Fibroblast of gingiva (primary cell): ENCODE measurements at regions not wholly inside any gene's neighbourhood (a gene's known extent, or its start where the extent isn't known, plus 50 kb on each side); places are given as distances from the start of the nearest gene placed in this dataset.

Experiments used
- DNase-seq: peaks from one replicate; pipeline ENCODE4 v3.0.0-alpha.2; 2011; ENCODE audit warnings: low read depth

DNA sequence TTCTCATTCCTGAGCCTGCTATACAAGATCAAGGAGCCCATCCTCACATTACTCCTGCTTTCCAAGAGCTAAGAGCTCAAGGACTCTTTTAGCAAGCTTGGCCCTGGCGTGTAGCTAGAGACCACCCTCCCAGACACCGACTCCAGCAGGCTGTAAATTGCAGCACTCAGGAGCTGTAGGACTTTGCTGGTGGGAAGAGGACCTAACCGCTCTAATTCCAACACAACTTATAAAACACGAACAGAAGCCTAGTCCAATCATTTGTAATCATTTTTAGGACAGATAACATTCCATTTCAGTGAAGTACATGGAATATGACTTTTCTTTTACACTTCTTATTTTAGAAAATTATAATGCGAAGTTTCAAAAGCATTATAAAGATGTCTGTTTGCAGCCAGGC lies 219.9 kb downstream of the NXNL2 start:
- no peak for DNase-seq

DNA sequence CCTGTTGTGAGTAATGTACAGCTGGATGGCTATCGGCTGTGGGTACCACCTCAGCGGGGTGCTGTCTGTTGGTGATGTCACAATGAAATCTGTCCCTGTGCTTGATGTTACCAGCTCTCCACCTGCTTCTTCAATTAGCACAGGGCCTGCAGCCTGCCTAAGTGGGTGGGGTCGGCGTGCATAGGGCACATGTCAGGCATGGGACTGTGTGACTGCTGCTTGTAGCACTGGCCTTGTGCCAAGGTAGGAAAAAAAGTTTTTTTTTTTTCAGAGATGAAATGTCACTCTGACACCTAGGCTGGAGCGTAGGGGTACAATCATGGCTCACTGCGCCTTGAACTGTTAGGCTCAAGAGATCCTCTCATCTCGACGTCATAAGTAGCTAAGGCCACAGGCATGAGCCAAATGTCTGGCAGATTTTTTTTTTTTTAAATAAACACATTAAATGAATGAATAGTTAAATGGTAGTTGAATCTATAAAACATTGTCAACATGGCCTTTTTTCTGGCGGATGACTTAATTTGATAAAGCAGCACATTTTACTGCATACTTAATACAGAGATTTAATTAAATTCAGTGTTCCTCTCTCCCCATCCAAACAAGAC lies 222.5 kb downstream of the NXNL2 start:
- no peak for DNase-seq

DNA sequence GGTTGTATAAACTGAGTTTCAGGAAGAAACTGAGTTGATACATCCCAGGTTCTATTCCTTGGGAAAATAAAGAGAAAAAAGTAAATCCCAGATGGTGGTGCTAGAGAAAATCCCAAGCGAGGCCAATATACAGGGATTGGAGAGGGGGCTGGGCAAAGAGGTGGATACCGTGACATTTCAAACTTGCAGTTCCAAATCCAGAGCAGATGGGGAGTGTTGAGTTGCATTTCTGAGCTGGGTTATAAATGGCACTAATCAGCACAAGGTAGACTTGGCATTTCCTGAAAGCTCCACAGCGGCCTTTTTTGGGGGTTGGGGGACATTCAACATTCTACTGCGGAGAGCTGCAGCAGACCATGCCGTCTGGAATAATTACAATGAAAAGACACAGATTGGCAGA lies 224.4 kb downstream of the NXNL2 start:
- no peak for DNase-seq

DNA sequence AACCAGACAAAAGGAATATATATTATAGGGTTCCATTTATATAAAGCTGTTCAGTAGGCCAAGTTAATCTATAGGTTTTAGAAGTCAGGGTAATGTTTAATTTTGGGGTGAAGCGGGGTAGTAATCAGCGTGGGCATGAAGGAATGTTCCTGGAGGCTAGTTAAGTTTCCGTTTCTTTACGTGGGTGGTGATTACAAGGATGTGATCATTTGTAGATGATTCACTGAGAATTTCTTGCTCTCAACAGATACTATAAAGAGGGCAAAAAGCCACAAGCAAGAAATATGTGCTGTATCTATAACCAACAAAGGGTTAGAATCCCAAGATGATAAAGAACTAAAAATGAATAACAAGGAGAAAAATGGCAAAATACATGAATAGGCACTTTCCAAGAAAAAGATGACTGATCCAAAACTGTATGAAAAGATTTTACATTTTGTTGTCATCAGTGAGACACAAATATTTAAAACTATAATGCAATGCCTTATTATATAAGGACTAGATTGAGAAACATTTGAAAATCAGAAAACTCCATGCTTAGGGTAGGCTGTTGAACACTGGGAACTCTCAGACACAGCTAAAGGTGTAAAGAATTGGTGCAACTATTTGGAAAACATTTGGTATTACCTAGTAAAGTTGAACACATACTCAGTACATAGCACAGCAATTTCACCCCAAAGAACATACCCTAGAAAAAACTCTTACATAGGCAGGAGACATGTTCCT lies 224.3 kb upstream of the S1PR3 start:
- DNase-seq: peak; percentile 62

DNA sequence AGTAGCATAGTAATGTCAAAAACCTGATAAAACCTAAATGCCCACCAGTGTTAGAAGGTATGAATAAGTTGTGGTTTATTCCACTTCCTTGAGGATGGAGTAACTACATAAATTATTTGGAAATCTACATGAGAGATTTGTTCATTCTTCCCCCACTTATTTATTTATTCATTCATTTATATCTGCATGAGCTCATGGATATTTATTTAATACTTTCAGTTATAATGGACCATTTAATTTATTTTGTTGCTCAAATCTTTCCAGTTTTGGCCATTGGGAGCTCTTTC lies 223.8 kb upstream of the S1PR3 start:
- peak; percentile 38 for DNase-seq

DNA sequence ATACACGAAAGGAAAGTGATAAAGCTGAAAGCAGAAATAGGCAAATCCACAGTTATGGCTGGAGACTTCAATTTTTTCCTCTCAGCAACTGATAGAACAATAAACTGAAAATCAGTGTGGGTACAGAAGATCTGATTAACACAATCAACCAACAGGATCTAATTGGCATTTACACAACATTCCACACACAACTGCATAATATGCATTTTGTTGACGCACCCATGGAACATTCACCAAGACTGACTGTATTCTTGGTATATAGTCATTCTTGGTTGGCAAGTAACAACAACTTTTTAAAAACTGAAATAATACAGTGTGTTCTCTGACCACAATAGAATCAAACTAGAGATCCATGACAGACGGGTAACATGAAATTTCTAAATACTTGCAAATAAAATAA lies 218.7 kb upstream of the S1PR3 start:
- DNase-seq: no peak

DNA sequence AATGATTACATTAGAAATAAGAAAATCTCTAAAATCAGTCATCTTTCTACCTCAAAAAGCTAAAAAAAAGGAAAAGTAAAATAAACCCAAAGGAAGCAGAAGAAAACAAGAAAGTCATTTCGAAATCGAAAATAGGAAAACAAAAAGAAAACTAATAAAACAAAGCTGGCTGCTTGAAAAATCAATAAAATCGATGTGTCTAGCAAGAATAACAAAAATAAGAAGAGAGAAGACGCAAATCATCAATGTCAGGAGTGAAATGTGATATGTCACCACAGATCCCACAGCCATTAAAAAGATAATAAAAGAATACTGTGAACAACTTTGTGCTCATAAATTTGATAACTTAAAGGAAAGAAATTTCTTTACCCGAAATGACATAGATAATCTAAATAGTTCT lies 218.1 kb upstream of the S1PR3 start:
- DNase-seq: no peak

DNA sequence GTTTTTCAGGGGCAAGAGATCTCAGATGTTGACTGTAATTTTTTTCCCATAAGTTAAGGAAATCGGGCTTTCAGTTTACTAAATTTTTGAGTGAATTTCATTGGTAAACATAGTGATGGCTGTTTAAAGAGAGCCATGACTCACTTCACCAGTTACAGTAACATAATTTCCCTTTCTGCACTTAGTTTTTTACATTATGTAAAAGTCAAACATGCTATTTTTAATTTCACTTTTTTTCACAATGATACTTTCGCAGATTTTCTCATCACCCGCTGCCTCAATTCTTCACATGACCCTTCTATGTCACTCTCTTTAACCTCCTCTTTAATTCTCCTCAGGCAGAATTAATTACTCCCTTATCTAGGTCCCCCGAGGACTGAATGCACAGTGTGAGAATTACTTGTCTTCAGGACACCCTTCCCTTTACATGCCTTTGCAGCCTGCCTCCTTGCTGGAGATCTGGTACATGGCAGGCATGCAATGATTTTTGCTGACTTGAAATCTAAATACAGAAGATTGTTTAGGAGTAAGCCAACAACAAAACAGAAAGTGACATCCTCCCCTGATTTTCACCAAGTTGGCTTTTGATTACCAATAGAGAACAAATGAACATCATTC lies 217.5 kb upstream of the S1PR3 start:
- peak; percentile 45 for DNase-seq

DNA sequence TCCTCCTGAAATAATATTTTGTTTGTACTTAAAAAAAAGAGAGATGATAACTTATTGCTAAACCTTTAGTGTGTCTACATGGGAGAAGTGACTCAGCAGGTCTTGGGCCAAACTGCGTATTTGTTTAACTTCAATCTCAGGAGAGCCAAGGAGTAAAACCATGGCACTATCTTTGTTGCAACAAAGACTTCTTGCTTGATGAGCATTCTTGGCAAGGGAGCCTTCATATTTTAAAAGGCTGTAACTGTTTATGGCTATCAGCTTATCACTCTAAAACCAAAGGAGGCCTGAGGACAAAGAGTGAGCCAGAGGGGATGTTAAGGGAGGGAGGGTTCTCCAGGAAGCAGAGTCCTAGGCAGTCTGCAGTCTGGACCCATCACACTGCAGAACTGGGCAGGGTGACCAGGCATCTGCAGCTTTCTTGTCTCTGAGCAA lies 216.2 kb upstream of the S1PR3 start:
- peak; percentile 96 for DNase-seq

DNA sequence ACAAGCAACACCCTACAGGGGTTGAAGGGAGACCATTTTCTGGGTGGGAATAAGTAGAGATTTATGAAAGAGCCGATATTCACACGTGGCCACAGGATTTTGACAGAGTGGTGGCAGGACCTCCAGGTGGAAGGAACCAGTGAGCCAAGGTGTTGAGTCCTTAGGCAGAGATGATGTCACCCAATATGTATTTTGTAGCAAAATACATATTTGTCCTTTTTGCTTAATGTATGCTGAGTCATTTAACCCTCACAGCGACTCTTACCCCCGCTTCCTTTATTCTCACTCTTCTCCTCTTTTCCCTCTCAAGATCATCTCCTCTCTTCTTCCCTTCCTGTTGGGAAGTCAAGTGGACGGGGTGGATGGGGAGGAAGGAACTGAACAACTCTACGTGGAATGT lies 215.7 kb upstream of the S1PR3 start:
- no peak for DNase-seq

DNA sequence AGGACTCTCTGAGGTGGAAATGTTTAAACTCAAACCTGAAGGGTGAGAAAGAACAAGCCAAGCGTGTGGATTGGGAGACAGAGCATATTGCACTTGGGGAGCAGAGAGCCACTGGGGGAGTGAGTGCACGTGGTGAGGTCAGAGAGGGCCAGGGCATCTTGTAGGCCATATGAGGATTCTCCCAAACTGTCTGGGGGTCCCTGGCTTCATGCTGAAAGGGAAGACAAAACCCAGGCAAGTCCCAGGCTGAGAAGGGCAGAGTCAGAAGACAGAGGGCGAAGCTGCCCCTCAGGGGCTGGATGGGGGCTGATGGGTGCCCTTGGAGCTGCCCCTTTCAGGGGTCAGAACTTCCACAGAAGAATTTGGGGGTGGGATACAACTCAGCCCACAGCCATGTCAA lies 215.3 kb upstream of the S1PR3 start:
- no peak for DNase-seq

DNA sequence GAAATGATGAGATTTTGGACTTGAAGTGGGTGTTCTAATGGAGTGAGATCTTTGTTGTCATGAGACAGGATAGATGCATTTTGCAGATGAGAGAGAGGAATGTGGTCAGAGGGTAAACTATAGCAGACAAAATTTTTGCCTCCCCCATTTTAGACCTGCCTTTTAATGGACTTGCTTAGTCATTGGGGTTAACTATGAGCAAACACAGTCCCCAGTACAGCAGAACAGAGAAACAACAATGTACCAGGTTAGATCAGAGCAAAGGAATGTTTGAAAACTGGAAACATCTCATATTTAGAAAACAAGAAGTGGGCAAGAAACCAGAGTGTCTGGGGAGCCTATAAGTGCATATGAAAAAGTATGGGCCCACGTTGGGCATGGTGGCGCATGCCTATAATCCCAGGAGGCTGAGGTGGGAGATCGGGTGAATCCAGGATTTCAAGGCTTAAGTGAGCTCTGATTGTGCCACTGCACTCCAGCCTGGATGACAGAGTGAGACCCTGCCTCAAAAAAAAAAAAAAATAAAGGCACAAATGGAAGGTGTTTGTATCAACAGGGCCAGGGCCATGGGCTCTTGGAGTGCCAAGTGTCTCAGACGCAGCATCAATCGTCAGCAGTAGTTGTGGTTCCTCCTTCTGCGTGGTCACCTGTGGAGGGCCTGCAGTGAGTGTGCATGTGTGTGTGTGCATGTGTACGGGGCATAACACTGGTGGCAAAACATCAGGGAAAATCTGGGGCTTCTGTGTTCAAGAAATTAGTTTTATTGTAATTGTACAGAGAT lies 214.4 kb upstream of the S1PR3 start:
- DNase-seq: peak; percentile 90

DNA sequence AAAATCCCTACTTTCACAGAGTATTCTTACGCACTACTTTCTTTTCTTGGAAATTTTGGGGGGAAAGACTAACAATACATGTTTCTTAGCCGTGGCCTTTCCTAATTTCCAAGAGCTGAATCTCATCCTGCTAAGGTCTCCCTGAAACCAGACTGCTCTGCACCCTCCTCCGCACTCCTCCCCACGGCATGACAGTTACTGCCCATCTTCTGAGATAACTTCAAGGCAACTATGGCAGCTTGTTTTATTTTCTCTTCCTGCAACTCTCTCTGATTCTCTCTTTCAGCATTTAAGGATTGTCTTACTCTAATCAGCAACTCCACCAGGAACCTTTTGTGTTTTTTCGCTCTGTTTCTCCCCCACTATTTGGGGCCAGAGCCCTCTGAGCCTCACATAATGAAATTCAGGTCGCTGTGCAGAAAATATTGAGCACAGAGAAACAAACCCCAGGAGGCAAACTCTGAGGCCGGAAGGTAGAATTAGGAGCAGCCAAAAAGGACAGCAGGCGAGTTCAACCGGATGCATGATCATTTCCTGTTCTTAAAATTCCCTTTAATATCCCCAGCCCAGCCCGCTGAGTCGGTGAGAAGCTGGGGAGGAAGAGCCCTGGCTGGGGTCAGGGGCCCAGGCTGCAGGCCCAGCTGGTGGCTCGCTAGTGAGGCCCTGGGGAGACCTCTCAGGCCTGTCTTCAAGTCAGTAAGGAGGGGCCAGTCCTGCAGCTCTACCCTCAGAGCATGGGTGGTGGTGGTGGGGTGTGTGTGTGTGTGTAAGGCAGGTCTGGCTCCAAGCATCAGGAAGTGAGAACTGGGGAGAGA lies 213.6 kb upstream of the S1PR3 start:
- DNase-seq: no peak

DNA sequence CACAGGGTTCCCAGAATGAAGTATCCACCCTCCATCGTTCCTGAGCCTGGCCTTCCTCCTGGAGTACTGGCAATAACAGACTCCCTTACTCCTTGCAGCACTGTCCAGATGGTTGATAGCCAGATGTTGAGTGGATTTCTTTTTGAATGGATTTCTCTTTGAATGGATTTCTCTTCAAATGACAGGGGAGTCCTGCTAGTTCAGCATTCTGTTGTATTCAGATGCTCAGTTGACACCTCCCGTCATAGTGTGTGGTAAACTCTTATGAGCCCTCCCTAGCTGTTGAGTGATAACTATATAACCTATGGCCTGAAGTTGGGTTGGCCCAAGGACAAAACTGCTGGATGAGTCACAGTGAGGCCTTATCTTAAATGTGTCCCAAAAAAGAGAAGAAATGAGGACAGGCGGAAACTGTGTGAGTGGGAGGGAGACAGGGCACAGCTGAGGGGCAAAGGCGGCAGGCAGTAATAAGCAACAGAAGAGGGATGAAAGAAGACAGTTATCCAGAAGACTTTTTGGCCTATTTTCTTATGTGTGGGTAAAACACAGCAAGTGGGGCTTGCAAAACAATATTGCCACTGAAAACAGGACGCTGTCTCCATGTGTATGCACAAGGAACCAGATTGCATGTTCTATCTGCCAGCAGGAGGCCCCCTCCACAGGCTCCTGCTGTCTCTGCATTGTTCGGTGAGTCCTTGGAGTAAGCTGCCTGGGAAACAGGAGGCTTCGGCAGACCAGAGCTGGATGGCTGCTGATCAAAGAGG lies 209.5 kb upstream of the S1PR3 start:
- DNase-seq: peak; percentile 62

DNA sequence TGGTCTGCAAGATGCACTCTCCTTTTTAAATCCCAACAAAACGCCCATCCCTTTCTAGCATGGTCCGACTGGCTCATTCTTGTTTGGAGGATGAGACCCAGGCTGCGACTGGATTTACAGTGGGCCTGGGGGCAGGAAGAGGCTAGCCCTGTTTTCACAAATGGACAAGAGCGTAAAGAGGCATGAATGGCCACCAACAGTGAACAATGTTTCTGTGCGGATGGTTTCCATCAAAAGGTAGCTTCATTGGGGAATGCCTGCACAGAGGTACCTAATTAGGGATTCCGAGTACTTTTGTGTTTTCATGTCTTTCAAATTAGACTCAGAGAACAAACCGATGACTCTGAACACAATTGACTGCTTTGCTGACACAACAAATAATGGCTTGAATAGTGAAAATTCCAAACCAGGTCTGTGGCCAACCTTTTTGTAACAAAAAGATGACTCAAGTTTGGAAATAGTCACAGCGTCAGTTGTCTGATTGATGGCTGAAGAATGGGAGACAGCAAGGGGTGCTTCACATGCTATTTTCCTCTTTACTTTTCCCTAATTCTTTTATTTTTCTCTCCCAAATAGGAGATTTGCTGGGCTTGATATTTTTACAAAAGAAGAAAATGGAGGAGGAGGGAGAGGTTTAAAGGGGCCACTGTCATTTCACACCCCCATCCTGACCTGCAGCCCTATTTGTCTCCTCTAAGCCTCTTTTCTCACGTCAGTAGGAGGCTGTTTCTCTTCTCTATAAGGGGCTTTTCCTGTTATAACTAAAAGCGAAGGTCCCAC lies 208.1 kb upstream of the S1PR3 start:
- no peak for DNase-seq

DNA sequence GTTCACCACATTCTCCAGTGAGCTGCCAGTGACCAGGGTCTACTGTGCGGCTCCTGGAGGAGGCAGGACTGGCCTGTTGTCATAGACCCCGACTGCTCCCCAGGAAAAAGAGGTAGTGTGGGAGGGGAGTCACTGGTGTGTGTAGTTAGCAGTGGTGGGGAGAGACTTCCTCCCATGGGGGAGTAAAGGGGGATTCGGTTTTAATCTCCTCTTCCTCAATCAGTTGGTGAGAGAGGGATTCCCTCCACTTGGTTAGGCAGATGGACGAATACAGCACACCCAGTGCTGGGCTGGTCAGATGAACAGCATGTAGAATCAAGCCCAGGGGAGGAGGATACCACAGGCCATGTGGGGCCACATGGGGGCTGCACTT lies 207.6 kb upstream of the S1PR3 start:
- no peak for DNase-seq

DNA sequence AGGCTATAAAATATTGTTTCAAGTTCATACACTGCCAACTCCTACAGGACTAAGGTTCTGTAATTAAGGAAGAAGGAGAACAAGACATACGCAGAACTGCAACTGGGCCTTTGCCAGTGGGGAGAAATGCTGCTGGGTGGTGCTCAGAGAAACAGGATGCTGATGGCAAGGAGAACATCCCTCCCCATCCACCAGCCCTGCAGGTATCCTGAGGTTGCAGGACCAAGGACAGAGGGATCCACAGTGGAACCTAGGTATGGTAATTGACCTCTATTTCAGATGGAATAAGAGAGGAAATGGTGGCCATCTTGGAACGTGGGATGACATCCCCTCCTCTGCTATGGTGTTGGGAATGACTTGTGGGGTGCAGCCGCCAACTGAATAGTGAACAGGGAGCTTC lies 206.3 kb upstream of the S1PR3 start:
- DNase-seq: no peak

DNA sequence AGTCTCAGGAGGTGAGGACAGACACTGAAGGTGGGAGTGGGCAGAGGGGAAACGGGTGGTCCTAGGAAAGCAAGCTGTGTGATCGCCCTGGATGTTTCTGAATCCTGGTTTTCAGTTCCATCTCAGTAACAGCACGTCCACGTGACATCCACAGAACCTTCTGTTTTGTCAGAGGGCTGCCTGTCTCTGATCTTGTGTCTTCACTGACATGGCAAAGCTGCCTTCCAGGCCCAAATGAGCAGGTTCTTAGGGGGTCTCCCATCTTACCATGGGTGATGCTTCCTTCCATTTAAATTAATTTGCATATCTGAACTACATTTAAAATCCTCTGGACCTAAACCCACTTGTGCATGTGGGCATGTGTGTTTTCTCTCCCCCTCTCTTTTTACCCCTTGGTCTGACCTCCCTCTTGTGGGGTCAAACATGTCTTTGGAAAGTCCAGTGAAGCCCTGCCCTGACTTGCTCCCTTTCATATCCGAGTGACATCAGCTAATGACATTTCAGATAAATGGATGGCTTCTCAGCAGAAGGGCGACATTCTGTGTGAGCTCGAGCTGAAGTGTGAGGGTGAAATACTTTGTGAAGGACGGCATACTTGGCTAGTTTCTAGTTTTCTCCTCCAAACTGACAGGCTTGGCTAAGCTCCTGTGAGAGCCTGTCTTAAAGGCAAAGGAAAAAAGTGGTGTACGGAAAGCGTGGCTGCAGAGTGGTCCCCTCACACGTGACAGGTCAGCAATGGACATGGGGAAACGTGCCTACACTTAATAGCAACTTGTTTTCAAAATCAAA lies 204.8 kb upstream of the S1PR3 start:
- DNase-seq: no peak

DNA sequence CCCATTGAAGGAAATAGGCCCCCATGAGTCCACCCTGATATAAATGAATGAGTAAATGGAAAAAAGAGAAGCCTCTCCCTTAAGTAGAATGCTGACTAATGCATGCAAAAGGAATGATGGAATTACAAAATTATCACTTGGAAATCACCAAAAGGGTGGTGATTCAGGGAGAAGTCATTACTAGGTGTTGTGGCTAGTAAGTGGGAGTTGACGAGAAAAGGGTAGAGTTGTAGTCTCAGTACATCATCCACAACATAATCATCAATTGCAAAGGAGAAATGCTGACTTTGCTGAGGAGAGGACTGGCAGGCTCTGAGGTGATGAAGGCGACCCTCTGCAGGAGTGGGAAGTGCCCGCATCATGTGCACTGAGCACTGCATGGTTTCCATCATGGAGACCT lies 201.5 kb upstream of the S1PR3 start:
- DNase-seq: no peak
